CD4-positive, alpha-beta T cell treated with Interleukin-6 for 4 hours (primary cell): ENCODE measurements at regions not wholly inside any gene's neighbourhood (a gene's known extent, or its start where the extent isn't known, plus 50 kb on each side); places are given as distances from the start of the nearest gene placed in this dataset.
A peak's percentile ranks its signal among the peaks of the same experiment; 100 is the strongest.
"Not testable (repeated sequence)": the region's sequence is repeated elsewhere in the genome, so short reads cannot be mapped to it uniquely, and the experiment has no call there.

Source experiments
- DNase-seq: peaks from one replicate; pipeline ENCODE4 v3.0.0-alpha.2; 2020; ENCODE audit warnings: mixed read lengths

DNA sequence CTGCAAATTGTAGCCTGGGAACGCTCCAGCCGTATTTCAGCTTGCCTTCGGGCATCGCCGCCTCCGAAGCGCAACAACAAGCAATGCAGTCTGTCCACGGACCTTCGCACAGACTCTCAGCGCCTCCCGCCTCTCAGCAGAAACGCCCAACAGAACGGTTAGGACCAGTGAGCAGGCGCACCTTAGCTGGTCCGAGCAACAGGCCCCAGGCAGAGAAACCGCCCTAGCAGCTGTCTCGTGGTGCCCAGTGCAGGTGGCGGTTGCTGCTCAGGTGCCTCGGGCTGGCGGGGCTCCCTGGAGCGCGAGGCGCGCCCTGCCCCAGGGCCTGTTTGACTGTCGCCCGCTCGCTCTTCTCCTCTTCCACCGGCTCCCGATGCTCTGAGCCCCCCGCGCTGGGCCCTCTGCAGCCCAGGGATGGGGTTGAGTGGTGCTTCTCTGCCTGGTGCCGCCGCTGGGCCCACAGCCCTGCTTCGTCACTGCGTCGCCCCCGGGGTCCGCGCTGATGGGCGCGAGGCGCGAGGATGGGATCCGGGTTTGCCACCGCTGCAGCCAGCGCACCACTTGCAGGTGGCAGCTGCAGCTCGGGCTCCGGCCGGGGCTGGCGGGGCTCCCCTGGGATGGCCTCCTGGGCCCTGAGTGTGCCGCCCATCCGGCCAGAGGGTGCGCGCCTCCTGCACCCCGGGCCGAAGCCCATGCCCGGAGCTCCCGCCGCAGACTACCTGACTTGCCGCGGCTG, 268.4 kb upstream of the FRG2C start:
- no peak for DNase-seq

DNA sequence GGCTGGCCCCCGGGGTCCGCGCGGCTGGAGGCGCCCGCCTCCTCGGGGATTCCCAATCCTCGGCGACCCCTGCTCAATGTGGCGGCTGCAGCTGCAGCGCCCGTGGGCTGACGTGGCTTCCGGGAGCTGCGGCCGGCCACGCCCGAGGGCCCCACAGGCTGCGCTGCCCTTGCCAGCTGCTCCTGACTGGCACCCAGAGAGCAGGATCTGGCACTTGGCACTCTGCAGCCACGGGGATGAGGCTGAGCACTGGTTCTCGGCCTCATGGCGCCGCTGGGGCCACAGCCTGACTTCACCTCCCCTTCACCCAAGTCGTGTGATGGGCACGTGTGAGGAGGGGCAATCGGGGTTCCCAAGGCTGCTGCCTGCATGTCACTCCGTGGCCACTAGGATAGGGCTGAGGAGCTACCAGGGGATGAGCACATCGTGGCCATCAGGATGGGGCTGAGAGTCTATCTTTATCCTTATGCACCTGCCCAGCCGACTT, 267.8 kb upstream of the FRG2C start:
- DNase-seq: no peak

DNA sequence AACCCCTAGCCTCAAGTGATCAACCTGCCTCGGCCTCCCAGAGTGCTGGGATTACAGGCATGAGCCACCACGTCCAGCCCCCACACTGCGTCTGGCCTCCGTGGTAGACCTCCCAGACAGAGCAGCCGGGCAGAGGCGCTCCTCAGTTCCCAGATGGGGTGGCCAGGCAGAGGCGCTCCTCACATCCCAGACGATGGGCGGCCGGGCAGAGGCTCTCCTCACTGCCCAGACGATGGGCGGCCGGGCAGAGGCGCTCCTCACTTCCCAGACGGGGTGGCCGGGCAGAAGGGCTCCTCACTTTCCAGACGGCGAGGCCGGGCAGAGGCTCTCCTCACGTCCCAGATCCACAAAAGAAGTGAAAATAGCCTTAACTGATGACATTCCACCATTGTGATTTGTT, 266.6 kb upstream of the FRG2C start:
- DNase-seq: not testable (repeated sequence)

DNA sequence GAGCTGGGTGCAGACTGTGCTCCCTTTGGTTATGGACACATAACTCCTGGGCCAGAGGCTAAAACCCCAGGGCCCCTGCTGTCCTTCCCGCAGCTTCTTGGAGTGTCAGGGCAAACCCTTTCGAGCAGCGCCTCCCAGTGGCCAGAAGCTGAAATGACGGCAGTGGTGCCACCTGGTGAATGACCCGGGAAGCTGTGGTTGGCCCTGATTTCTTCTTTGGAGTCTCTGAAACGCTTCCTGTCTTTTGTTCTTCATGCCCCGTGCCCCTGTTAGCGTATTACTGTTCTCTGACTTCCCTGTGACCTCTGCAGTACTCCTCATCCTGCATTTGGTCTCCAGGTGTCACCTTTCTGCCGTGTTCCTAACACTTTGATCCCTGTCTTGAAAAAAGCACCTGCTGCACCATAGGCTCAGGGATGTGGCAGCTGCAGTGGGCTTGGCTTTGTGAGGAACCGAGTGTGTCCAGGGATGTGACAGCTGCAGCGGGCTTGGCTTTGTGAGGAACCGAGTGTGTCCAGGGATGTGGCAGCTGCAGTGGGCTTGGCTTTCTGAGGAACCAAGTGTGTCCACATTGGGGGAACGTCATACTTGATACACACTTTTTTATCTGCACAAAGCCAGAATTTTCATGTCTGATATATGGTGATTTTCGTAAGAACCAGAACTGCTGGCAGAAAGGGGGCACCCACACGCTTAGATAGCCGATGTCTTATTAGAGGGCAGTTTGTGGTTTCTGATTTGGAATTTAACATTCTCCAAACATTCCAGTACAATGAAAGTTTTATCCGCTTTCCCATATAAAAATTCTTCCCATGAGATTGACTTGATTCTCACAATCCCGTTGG, 241.8 kb upstream of the FRG2C start:
- DNase-seq: not testable (repeated sequence)

DNA sequence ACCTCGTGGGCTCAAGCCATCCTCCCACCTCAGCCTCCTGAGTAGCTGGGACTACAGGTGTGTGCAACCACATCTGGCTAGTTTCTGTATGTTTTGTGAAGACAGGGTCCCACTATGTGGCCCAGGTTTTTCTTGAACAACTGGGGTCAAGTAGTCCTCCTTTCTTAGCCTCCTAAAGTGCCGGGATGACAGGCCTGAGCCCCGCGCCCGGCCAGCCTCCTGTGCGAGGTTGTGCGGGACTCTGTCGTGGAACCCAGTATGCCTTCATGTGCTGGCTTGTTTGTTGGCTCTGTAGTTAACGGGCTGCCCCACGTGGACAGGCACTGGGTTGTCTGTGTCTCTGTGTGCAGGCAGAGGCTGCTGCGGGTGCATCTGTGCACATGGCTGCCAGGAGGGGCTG, 238.7 kb upstream of the FRG2C start:
- DNase-seq: not testable (repeated sequence)

DNA sequence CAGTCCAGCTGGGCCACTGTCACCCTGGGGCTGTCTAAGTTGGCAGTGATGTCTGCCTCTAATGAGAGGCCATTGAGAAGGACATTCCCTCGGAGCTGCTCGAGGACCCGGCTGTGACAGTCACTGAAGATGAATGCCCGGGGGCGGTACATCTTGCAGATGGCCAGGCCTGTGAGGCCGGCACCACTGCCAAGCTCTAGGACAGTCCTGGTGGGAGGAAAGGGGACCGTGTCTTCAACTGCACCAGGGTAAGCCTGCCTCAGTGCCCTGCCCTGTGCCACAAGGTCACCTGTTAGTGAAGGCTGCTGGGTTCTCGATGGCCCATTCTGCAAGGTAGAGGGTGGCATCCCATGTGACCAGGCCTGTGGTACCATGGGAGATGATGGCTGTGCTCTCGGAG, 236.6 kb upstream of the FRG2C start:
- not testable (repeated sequence) for DNase-seq

DNA sequence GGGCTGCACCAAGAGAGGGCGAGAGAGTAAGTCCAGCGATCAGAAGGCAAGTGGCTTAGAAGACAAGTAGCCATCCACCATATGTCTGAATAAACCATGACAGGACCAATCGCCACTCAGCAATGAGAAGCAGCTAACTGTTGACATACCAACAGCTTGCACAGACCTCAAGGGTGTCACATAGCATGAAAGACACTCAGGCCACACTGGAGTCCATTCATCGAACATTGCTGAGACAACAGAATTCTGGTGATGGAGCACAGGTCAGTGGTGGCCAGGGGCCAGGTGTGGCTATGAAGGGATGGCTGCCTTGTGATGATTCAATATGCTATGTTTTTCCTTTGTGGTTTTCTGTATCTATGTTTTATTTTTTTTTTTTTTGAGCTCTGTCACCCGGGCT, 236.2 kb upstream of the FRG2C start:
- not testable (repeated sequence) for DNase-seq

DNA sequence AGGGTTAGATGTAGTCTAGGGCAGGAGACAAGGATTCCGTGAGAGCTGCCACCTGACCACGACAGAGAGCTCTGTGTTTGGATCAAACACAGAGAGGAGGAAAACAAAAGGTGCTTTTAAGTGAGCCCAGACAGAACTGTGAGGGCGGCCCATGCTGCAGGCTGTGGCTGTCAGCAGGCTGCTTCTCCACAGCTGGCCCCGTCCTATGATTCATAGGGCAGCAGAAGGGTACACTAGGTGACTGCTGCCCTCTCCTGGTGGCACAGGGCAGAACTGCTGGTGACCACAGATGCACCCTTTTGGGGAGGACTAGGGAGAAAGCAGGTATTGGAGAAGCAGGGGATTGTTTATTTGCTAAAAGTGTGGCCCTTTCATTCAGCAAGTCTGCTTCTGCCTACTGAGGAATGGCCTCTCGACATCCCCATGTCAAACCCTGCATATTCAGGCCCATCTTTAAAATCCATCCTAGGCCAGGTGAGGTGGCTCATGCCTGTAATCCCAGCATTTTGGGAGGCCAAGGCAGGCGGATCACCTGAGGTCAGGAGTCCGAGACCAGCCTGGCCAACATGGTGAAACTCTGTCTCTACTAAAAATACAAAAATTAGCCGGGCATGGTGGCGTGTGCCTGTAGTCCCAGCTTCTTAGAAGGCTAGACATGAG, 234.4 kb upstream of the FRG2C start:
- DNase-seq: peak; percentile 77

DNA sequence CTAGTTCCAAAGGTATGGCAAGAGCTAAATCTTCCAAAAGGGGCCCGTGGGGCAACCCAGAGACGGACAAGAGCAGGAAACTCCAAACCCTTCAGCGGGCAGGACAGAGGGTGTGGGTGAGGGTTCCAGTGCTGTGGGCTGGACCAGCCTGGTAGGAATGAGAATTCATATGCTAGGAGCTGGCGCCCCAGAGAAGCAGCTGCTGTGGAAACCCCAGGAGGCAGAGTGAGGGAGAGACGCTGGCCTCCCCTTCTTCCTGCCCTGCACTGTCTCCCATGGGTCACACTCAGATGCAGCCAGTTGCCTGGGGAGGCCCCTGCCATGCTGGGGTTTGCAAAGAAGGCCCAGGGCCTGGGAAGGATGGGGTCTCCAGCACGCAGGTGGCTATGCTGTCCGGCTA, 233.7 kb upstream of the FRG2C start:
- not testable (repeated sequence) for DNase-seq

DNA sequence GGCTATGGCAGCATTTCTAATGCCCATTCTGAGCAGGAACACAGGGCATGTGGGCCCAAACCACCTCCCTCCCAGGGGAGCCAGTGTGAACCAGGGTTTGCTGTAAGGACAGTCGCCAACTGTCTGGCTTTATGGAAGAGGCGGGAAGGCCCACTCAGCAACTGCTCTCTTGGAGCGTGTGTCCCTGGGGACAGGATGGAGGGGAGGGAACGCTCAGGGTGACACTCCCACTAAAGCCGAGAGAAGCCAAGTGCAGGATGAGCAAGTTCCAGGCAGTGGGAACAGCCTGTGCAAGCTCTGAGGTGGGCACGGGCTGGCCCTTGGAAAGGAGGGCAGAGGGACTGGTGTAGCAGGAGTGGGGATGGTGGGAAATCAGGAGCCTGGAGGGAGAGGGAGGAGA, 233.0 kb upstream of the FRG2C start:
- not testable (repeated sequence) for DNase-seq

DNA sequence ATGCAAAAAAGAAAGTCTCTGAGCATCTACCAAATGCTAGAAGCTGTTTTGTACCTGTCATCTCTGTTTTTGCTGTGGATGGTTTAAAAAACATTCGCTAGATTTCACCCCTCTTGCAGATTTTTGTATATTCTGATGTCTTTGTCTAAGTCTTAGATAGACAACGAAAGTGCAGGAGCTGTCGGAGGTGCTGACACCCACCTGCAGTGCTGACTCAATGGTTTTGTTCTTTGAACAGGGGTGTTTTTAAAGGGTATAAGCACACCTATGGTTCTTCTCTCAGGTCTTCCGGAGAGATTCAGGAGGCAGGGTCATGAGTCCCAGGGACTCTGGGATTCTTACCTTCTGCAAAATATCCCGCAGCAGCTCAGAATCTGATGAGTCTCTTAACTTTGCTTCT, 231.7 kb upstream of the FRG2C start:
- not testable (repeated sequence) for DNase-seq

DNA sequence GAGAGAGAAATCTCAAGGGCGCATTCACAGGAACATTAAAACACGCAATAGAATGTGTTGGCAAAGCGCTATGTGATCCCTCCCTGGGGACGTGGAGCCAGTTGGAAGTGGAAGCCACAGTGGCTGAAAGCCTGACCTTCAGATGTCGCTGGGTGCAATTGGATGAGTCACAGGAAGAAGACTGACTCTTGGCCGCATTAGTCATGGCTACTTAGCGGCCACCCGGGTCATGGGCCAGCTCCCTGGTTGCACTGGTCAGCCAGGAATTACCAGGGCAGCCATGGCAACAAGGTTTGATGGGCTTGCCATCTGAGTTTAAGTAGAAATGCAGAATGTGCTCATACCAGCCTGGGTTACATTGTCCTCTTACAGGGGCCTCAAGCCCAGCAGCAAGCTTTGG, 231.2 kb upstream of the FRG2C start:
- not testable (repeated sequence) for DNase-seq

DNA sequence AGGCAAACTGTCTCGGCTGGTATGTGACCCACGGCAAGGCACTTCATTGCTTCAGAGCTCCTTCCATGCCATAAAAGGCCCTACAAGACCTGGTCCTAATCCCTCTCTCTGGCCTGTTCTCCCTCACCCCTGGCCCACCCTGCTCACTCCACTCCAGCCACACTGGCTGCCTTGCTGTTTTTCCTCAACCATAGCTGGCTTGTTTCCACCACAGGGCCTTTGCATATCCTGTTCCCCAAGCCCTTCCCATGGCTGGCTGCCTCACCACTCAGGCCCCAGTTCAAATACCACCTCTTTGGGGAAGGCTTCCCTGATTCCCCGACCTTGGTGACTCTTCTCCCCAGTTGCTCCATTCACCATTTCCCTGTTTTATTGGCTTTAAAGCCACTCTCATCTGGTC, 230.8 kb upstream of the FRG2C start:
- DNase-seq: not testable (repeated sequence)

DNA sequence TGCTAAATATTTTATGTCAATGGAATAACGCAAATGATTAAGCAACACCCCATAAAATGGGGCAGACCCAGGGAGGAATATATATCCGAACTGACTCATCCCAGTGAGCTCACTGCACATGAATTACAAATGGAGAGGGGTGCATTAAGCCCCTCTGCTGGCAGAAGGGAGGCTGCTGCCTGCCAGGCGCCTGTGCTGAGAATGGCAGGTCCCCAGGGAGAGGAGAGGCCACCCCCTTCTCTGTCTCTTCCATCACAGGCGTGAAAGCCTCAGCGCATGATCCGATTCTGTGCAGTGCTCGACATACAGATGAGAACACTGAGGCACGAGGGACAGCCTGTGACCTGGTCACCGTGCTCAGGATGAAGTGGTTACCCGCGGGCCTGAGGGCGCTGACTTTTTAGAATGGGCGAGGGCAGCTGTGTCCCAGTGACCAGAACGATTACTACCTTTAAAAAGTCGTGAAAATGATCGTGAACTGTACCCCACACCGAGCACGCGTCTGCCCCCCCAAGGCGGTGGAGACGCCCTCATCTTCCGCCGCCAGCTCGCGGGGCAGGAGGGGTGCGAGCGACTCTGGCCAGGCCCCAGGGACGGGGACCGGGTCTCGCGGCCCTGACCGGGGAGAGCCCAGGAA, 229.7 kb upstream of the FRG2C start:
- DNase-seq: peak; percentile 25

DNA sequence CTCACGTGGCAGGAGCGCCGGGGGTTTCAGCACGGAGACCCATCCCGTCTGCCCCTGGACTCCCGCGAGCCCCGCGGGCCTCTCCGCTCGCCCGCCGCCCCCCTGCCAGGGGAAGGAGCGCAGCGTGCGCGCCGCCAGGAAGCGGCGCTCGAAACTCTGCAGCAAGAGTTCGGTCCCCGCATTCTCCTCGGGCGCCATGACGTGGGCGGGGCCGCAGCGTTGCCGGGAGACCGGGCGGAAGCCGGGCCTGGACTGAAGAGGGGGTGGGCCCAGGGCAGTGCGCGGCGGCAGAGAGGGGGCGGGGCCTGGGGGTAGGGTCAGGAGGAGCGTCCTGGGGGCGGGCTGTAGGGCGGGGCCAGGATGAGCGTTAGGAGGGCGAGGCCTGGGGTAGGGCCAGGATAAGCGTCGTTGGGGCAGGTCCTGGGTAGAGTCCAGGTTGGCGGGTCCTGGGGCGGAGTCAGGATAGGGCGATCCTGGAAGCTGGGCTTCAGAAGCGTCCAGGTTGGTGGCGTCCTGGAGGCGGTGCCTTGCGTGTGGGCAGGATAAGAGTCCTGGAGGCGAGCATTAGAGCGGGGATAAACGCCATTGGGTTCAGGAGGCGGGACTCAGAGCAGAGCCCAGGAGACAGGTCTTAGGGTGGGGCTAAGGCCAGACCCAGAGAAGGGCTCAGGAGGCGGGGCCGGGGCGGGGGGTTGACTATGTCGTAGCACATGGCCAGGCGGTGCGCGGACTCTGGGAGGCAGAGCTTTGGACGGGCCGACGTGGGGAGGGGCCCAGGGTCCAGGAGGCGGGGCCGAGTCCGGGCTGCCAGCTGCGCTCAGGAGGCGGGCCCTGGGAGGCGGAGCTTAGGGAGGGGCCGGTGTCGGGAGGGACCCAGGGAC, 229.0 kb upstream of the FRG2C start:
- peak; percentile 99 for DNase-seq

DNA sequence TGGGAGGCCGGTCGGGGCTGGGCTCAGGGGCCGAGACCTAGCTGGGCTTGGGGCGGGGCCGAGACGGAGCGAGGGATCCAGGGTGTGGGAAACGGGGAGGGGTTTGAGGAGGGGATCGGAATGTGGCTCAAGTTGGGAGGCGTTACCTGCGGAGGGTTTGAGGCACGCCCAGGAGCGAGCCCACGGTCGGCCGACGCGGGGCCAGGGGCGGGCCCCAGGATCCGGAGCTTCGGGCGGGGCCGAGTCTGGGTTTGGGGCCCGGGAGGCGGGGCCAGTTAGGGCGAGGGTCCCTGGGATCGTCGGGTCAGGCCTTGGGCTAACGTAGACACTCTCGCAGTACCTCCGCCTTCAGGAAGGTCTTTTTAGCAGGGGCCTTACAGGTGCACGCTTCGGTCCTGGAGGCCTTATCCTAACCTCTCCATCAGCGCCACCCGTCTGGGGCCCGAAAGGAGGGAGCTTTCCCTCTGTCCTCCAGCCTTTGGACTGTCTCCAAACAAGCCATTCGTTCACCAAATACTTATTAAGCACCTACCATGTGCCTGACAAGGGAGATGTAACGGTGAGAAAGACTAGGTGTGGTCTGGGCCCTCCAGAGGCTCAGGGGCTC, 228.2 kb upstream of the FRG2C start:
- DNase-seq: peak; percentile 79

DNA sequence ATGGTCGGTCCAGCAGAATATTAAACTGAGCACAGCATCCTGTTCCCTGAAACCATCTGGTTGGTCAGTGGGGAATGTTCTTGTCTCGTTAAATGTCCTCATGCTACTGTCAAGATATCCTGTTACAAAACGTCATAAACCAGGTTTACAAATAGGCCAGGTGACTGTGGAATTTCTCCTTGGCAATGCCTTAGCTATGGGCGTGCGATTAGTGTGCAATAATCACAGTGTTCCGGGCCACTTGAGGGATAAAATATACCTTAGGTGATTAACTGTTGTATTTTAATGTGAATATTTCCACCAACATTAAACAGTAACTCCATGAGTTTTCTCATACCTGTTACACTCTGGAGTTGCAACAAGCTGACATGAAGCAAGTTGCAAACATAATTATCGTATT, 223.1 kb upstream of the FRG2C start:
- not testable (repeated sequence) for DNase-seq

DNA sequence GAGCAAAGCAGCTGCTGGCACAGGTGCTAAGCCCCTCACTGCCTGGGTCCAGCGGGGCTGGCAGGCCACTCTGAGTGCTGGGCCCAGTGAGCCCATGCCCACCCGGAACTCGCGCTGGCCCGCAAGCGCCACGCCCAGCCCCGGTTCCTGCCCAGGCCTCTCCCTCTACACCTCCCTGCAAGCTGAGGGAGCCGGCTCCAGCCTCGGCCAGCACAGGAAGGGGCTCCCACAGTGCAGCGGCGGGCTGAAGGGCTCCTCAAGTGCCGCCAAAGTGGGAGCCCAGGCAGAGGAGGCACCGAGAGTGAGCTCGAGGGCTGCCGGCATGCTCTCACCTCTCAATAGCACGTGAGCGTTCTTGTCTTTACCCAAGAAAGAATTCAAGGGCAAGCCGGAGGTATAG, 219.5 kb upstream of the FRG2C start:
- DNase-seq: not testable (repeated sequence)

DNA sequence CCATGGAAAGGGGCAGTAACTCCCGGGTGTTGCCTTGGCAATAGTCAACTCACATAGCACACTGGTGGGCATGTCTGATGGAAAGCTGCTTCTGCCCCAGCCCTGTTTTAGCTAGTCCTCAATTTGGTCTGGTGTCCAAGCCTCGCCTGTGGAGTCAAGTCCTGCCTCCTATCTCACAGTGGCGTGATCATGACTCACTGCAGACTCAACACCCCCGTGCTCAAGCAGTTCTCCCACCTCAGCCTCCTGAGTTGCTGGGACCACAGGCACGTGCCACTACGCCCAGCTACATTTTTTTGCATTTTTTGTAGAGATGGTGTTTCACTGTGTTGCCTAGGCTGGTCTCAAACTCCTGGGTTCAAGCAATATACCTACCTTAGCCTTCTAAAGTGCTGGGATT, 218.9 kb upstream of the FRG2C start:
- DNase-seq: not testable (repeated sequence)

DNA sequence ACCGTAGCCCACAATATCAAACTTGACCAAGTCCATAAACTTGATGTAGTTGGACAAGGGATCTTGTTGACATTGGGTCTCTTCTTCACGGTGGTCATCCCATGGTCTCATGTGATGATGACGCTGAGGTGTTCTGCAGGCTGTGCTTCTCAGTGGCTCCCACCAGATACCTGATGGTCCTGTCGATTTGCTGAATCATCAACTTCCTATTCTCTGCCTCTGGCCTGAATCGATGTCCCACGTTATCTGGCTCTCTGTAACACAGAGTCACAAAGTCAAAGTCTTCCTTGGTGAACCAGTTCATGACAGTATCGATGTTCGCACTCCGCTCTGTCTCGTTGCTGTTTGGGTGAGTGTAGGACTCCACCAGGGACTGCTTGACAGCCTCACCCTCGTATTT, 217.2 kb upstream of the FRG2C start:
- not testable (repeated sequence) for DNase-seq

DNA sequence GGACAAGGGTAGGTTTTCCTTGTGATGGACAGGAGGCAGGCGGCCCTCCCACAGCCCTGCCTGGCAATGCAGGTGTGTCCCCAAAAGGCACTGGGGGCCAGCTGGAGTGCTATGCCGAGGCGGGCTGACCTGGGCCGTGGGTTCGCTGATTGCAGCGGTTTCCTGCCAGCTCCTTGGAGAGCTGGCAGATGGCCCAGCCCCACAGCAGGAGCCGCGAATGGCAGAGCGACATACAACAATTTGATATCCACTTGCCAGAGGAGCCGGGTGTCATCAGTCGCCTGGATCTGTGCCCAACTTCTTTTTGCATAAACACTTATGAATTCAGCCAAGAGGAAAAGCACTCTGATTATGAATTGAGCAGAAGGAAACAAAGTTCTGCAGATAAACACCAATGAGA, 210.8 kb upstream of the FRG2C start:
- DNase-seq: not testable (repeated sequence)
